Body of pancreas (tissue), 4 donors: ENCODE measurements at regions not wholly inside any gene's neighbourhood (a gene's known extent, or its start where the extent isn't known, plus 50 kb on each side); places are given as distances from the start of the nearest gene placed in this dataset.

Experiments
- ATAC-seq: fragments of 150-250 bp; one replicate; pipeline ENCODE4 v1.9.1; 2016
- DNase-seq, 4 donors: peaks; one replicate each; pipeline ENCODE4 v3.0.0-alpha.2; 2019
- H3K27ac ChIP-seq, 4 donors: fragments of 200-600 bp; sonication (generic); 1 replicate in 3 of 4; 2 replicates in 1 of 4; pipeline versions ENCODE4 v1.5.1 to v1.6.1; 2016 to 2019; ENCODE audit warnings: mild to moderate bottlenecking in 1 of 4, mixed read lengths in 1 of 4, moderate library complexity in 1 of 4
- H3K27me3 ChIP-seq, 2 donors: fragments of 200-600 bp; sonication (generic); one replicate each; pipeline ENCODE4 v1.6.0; 2016; ENCODE audit warnings: mild to moderate bottlenecking in 1 of 2
- H3K36me3 ChIP-seq, 2 donors: fragments of 200-600 bp; sonication (generic); replicated peaks in 1 of 2; 2 replicates each; pipeline ENCODE4 v1.5.1; 2016; ENCODE audit warnings: low read depth in 2 of 2; ENCODE audit not compliant: insufficient read depth in 1 of 2
- H3K4me1 ChIP-seq: fragments of 200-600 bp; sonication (generic); one replicate; pipeline ENCODE4 v1.6.0; 2016
- H3K4me3 ChIP-seq, 2 donors: fragments of 200-600 bp; sonication (generic); 1 replicate in 1 of 2; 2 replicates in 1 of 2; pipeline ENCODE4 v1.5.1; 2016 to 2019
- H3K9me3 ChIP-seq, 3 donors: fragments of 200-600 bp; sonication (generic); 1 replicate in 2 of 3; 2 replicates in 1 of 3; pipeline ENCODE4 v1.5.1; 2016
- POLR2A ChIP-seq, 3 donors: fragments of 450-650 bp; IDR thresholded peaks; one replicate each; pipeline ENCODE4 v1.6.1; 2016; ENCODE audit warnings: antibody characterized with exemption in 3 of 3, mild to moderate bottlenecking in 2 of 3
- WGBS, 2 donors: methylation state at CpG; one replicate each; pipeline ENCODE4 v1.1.5; 2017; 5-methylcytosine and 5-hydroxymethylcytosine counted together
- intact Hi-C: fragments of 100-400 bp; cut with DNase I; formaldehyde crosslinking; loops from one replicate; pipeline ENCODE4 v1.15.1; 2023
- TF ChIP-seq, protein P1 (sequence below), 7 experiments: fragments of 450-650 bp in 4 of 7; fragments of 200-600 bp in 3 of 7; sonication (generic) in 3 of 7; IDR thresholded peaks; one replicate each; pipeline ENCODE4 v1.5.1; 2016 to 2019; ENCODE audit warnings: antibody characterized with exemption in 7 of 7

DNA sequence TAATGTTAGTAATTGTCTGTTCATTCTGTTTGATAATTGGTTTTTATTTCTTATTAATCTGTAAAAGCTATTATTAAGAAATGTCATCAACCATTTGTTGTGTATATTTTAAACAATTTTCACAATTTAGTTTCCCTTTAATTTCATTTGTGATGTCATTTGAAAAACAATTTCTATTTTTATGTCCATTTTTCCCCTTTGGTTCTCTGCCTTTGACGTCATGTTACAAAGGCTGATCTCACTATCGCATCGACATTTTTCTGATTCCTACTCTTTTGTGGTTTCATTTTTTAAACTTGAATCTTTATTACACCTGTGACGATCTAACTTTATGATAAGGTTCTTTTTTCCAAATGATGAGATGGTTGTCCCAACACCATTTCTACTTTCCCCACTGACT lies 191.0 kb upstream of the ZNF507 start:
- 70 to 75% methylated on average over 4 of the region's 4 CpGs for WGBS, 2 donors
- H3K4me3 ChIP-seq, result no peak overlapping the region
- intact Hi-C loops, result no loop called here
- no peaks in the 10 kb centered on the region for H3K36me3 ChIP-seq
- H3K9me3 ChIP-seq, result no peaks in the 10 kb centered on the region
- no peaks in the 10 kb centered on the region for H3K4me1 ChIP-seq
- TF ChIP-seq POLR2A (IDR thresholded peaks at IDR 0.05), result no peak
- TF ChIP-seq, protein P1, sequence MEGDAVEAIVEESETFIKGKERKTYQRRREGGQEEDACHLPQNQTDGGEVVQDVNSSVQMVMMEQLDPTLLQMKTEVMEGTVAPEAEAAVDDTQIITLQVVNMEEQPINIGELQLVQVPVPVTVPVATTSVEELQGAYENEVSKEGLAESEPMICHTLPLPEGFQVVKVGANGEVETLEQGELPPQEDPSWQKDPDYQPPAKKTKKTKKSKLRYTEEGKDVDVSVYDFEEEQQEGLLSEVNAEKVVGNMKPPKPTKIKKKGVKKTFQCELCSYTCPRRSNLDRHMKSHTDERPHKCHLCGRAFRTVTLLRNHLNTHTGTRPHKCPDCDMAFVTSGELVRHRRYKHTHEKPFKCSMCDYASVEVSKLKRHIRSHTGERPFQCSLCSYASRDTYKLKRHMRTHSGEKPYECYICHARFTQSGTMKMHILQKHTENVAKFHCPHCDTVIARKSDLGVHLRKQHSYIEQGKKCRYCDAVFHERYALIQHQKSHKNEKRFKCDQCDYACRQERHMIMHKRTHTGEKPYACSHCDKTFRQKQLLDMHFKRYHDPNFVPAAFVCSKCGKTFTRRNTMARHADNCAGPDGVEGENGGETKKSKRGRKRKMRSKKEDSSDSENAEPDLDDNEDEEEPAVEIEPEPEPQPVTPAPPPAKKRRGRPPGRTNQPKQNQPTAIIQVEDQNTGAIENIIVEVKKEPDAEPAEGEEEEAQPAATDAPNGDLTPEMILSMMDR (IDR thresholded peaks at IDR 0.05), result no peak
- ATAC-seq (no peak), DNase-seq (no peak)
- no peaks in the 10 kb centered on the region for H3K27me3 ChIP-seq
- H3K27ac ChIP-seq, result no peak overlapping the region

GRCh38 chr19:32164384-32164992 lies 180.9 kb upstream of the ZNF507 start:
- Histone ChIP-seq H3K9me3 (no peaks in the 10 kb centered on the region), H3K4me1 (no peaks in the 10 kb centered on the region), H3K27me3 (peaks cover 0 to 5% of the 10 kb centered on the region in 2 donors), H3K4me3 (no peak overlapping the region), H3K36me3 (no peaks in the 10 kb centered on the region), H3K27ac (no peak overlapping the region)
- DNase-seq (no peak), ATAC-seq (no peak)
- no peak for TF ChIP-seq POLR2A (IDR thresholded peaks at IDR 0.05)
- TF ChIP-seq, protein P1 (IDR thresholded peaks at IDR 0.05), result no peak
- 33 to 40% methylated on average over 3 of the region's 3 CpGs for WGBS, 2 donors
- intact Hi-C loops, result no loop called here

- Histone ChIP-seq H3K27me3 (peaks cover 0 to 5% of the 10 kb centered on the region in 2 donors), H3K4me1 (no peaks in the 10 kb centered on the region), H3K27ac (no peak overlapping the region), H3K36me3 (no peaks in the 10 kb centered on the region), H3K4me3 (no peak overlapping the region), H3K9me3 (no peaks in the 10 kb centered on the region)
- intact Hi-C loops, result no loop called here
- ATAC-seq (no peak), DNase-seq (no peak)
- TF ChIP-seq POLR2A (IDR thresholded peaks at IDR 0.05), result no peak
- TF ChIP-seq, protein P1 (IDR thresholded peaks at IDR 0.05), result no peak
- 51 to 54% methylated on average over 11 of the region's 11 CpGs for WGBS, 2 donors
Measured at GRCh38 chr19:32165141-32165540, 180.3 kb upstream of the ZNF507 start.

DNA sequence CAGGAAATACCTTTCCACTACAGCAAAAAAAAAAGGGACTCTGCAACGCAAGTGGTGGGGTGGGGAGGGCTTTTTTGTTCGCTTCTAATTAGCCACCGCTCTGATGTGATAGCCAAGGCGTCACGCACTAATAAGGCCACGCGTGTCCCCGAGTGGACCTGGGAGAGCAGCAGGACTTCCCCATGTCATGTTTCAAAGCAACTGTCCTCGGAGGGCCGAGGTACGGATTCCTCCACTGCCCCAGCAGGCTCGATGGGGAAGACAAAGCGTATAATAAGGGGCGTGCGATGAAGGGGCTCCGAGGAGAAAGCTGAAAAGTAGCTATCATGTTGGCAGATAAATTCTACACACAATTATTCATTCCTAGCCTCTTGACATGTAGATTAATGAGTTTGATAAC lies 179.7 kb upstream of the ZNF507 start:
- 37% methylated on average over 16 of the region's 16 CpGs for WGBS, 2 donors
- no peak for TF ChIP-seq POLR2A (IDR thresholded peaks at IDR 0.05)
- TF ChIP-seq, protein P1 (IDR thresholded peaks at IDR 0.05), result no peak
- DNase-seq (no peak), ATAC-seq (no peak)
- no peaks in the 10 kb centered on the region for H3K36me3 ChIP-seq
- H3K4me3 ChIP-seq, result no peak overlapping the region
- intact Hi-C loops, result no loop called here
- peaks cover 0 to 5% of the 10 kb centered on the region in 2 donors for H3K27me3 ChIP-seq
- no peaks in the 10 kb centered on the region for H3K9me3 ChIP-seq
- no peak overlapping the region for H3K27ac ChIP-seq
- H3K4me1 ChIP-seq, result no peaks in the 10 kb centered on the region

- 26 to 30% methylated on average over 9 of the region's 9 CpGs for WGBS, 2 donors
- intact Hi-C loops, result no loop called here
- no peaks in the 10 kb centered on the region for H3K4me1 ChIP-seq
- peaks cover 0 to 5% of the 10 kb centered on the region in 2 donors for H3K27me3 ChIP-seq
- DNase-seq (no peak), ATAC-seq (no peak)
- H3K4me3 ChIP-seq, result no peak overlapping the region
- H3K27ac ChIP-seq, result no peak overlapping the region
- no peak for TF ChIP-seq POLR2A (IDR thresholded peaks at IDR 0.05)
- TF ChIP-seq, protein P1 (IDR thresholded peaks at IDR 0.05), result no peak
- no peaks in the 10 kb centered on the region for H3K36me3 ChIP-seq
- no peaks in the 10 kb centered on the region for H3K9me3 ChIP-seq
Measured at GRCh38 chr19:32166238-32166637, 179.2 kb upstream of the ZNF507 start.
